ENCODE measurements at regions not wholly inside any gene's neighbourhood (a gene's known extent, or its start where the extent isn't known, plus 50 kb on each side); places are given as distances from the start of the nearest gene placed in this dataset.

DNA sequence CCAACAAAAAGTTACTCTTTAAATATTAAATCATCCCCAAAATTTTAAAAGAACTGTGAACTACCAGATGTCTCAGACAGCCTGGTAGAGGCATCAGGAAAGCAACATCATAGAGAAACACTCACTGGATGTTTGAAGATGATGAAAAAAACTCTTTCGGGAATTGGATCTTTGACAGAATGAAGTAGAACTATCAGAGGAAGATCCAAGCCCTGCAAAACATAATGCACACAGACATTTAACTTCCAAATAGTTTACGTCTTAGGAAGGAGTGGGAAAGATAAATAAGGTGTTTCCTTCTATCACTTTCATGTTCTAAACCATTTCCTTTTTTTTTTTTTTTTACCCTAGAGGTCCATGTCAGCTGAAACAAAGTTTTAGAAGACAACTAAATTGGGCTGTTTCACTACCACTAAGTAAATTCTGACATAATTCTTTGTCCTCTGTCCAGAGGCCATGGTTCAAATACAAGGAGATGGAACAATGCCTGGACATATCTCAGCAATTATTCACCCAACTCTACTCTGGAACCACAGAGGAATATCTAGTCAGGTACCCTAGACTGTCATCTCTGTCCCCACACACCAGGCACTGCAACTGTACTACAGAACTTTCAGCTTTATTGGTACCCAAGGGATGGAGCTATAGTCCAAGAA, 217.7 kb upstream of the INTU start:
- no peaks in the 10 kb centered on the region for H3K4me1 ChIP-seq (ENCODE audit: control insufficient read depth in 4 of 4, insufficient read depth in 4 of 4, low read length in 3 of 4)
- no peaks in the 10 kb centered on the region for H3K36me3 ChIP-seq (ENCODE audit: control insufficient read depth in 4 of 4, insufficient read depth in 3 of 4, low read depth in 1 of 4, low read length in 3 of 4)
- no peaks in the 10 kb centered on the region for H3K9me3 ChIP-seq (ENCODE audit: control insufficient read depth in 4 of 4, low read length in 3 of 4)
- H3K9ac ChIP-seq (ENCODE audit: low read depth in 1 of 2, low read length in 2 of 2): no peak overlapping the region
- no peak overlapping the region for H3K4me3 ChIP-seq (ENCODE audit: low read depth in 1 of 3, low read length in 3 of 3)
- TF ChIP-seq HNF4A (conservative IDR thresholded peaks at IDR 0.05): no peak
- no peak for TF ChIP-seq YY1 (IDR thresholded peaks at IDR 0.05)
- TF ChIP-seq FOXA1 (IDR thresholded peaks at IDR 0.05): no peak
- TF ChIP-seq ZBTB33 (IDR thresholded peaks at IDR 0.05): no peak
- TF ChIP-seq RXRA (IDR thresholded peaks at IDR 0.05): no peak
- no peak for TF ChIP-seq GABPA (IDR thresholded peaks at IDR 0.05 in 1 of 2, conservative IDR thresholded peaks at IDR 0.05 in 1 of 2)
- TF ChIP-seq, protein P1, sequence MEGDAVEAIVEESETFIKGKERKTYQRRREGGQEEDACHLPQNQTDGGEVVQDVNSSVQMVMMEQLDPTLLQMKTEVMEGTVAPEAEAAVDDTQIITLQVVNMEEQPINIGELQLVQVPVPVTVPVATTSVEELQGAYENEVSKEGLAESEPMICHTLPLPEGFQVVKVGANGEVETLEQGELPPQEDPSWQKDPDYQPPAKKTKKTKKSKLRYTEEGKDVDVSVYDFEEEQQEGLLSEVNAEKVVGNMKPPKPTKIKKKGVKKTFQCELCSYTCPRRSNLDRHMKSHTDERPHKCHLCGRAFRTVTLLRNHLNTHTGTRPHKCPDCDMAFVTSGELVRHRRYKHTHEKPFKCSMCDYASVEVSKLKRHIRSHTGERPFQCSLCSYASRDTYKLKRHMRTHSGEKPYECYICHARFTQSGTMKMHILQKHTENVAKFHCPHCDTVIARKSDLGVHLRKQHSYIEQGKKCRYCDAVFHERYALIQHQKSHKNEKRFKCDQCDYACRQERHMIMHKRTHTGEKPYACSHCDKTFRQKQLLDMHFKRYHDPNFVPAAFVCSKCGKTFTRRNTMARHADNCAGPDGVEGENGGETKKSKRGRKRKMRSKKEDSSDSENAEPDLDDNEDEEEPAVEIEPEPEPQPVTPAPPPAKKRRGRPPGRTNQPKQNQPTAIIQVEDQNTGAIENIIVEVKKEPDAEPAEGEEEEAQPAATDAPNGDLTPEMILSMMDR (IDR thresholded peaks at IDR 0.05; ENCODE audit: low read depth, low read length, missing input control): no peak
- DNase-seq (ENCODE audit: low spot score): no peak
- H3K27me3 ChIP-seq (ENCODE audit: control insufficient read depth in 4 of 4, insufficient read depth in 4 of 4, low read length in 3 of 4): no peaks in the 10 kb centered on the region
- WGBS: 56% methylated on average over 2 of the region's 2 CpGs
- H3K27ac ChIP-seq (ENCODE audit: low read depth in 1 of 2, low read length in 2 of 2): no peak overlapping the region

DNA sequence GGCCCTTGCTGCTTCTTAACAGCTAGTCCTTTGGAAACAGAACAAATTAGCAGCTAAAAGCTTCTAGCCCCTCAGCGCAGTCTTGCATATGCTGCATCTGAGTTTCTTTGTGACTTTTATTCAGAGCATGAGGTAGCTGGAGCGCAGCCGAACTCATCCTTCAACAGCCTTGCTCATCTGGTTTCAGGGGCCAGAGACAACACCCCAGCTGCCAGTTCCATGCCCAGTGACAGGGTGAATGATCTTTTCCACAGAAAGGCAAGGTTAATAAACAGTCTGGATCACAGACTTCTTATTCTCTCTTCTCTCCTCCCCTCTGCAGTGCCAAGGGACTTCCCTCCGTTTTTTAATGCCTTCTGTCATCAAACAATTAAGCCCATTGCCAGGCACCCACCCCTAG, 216.6 kb upstream of the INTU start:
- 77% methylated on average over 4 of the region's 4 CpGs for WGBS
- TF ChIP-seq ATF3 (IDR thresholded peaks at IDR 0.05): no peak
- no peak for TF ChIP-seq EGR1 (IDR thresholded peaks at IDR 0.05; ENCODE audit: low read depth in 2 of 2)
- no peak for TF ChIP-seq FOXA2 (IDR thresholded peaks at IDR 0.05)
- no peak for TF ChIP-seq REST (IDR thresholded peaks at IDR 0.05)
- TF ChIP-seq, protein P1 (IDR thresholded peaks at IDR 0.05; ENCODE audit: low read depth, low read length, missing input control): no peak
- no peak for TF ChIP-seq TAF1 (conservative IDR thresholded peaks at IDR 0.05)
- TF ChIP-seq JUND (IDR thresholded peaks at IDR 0.05): no peak
- no peak for TF ChIP-seq GABPA (IDR thresholded peaks at IDR 0.05 in 1 of 2, conservative IDR thresholded peaks at IDR 0.05 in 1 of 2)
- TF ChIP-seq SP1 (IDR thresholded peaks at IDR 0.05): no peak
- no peak for TF ChIP-seq HNF4A (conservative IDR thresholded peaks at IDR 0.05)
- no peak for TF ChIP-seq ZBTB33 (IDR thresholded peaks at IDR 0.05)
- TF ChIP-seq FOXA1 (IDR thresholded peaks at IDR 0.05): no peak
- no peak for TF ChIP-seq HNF4G (IDR thresholded peaks at IDR 0.05)
- no peak for TF ChIP-seq MAX (IDR thresholded peaks at IDR 0.05)
- TF ChIP-seq RAD21 (IDR thresholded peaks at IDR 0.05): no peak
- no peak for TF ChIP-seq NR2F2 (IDR thresholded peaks at IDR 0.05)
- Histone ChIP-seq H3K27me3 (ENCODE audit: control insufficient read depth in 4 of 4, insufficient read depth in 4 of 4, low read length in 3 of 4) (no peaks in the 10 kb centered on the region), H3K27ac (ENCODE audit: low read depth in 1 of 2, low read length in 2 of 2) (no peak overlapping the region), H3K36me3 (ENCODE audit: control insufficient read depth in 4 of 4, insufficient read depth in 3 of 4, low read depth in 1 of 4, low read length in 3 of 4) (no peaks in the 10 kb centered on the region), H3K4me1 (ENCODE audit: control insufficient read depth in 4 of 4, insufficient read depth in 4 of 4, low read length in 3 of 4) (no peaks in the 10 kb centered on the region), H3K4me3 (ENCODE audit: low read depth in 1 of 3, low read length in 3 of 3) (no peak overlapping the region), H3K9me3 (ENCODE audit: control insufficient read depth in 4 of 4, low read length in 3 of 4) (no peaks in the 10 kb centered on the region), H3K9ac (ENCODE audit: low read depth in 1 of 2, low read length in 2 of 2) (no peak overlapping the region)
- DNase-seq (ENCODE audit: low spot score): no peak
